AG10803 (cell line): ENCODE measurements at regions not wholly inside any gene's neighbourhood (a gene's known extent, or its start where the extent isn't known, plus 50 kb on each side); places are given as distances from the start of the nearest gene placed in this dataset.

ENCODE experiments used
- DNase-seq: peaks from one replicate; pipeline ENCODE4 v3.0.0; 2010; ENCODE audit warnings: low read depth
- H3K4me3 ChIP-seq: 2 replicates; pipeline ENCODE4 v1.5.1; 2011; ENCODE audit warnings: mild to moderate bottlenecking, low read length, control low read depth
- CTCF ChIP-seq: conservative IDR thresholded peaks from 2 replicates; pipeline ENCODE4 v1.5.1; 2011; ENCODE audit warnings: mild to moderate bottlenecking, low read length, control low read depth, inconsistent platforms

GRCh38 chr10:64396105-64396708, 875.0 kb downstream of the REEP3 start:
- no peak for TF ChIP-seq CTCF
- DNase-seq: peak; percentile 54

GRCh38 chr10:64397125-64397524, 875.9 kb downstream of the REEP3 start:
- DNase-seq: no peak
- TF ChIP-seq CTCF: no peak
- H3K4me3 ChIP-seq: no peak overlapping the region

More at GRCh38 chr10:64396105-64396708, 875.0 kb downstream of the REEP3 start:
- H3K4me3 ChIP-seq: no peak overlapping the region

- H3K4me3 ChIP-seq: no peak overlapping the region
- TF ChIP-seq CTCF: no peak
- no peak for DNase-seq
Measured at GRCh38 chr10:64408391-64409183, 887.4 kb downstream of the REEP3 start.

GRCh38 chr10:64409349-64409748, 888.1 kb downstream of the REEP3 start:
- no peak overlapping the region for H3K4me3 ChIP-seq
- no peak for TF ChIP-seq CTCF

GRCh38 chr10:64416011-64416410, 894.8 kb downstream of the REEP3 start:
- H3K4me3 ChIP-seq: no peak overlapping the region
- TF ChIP-seq CTCF: no peak
- DNase-seq: no peak

More at GRCh38 chr10:64409349-64409748, 888.1 kb downstream of the REEP3 start:
- DNase-seq: no peak

- H3K4me3 ChIP-seq: no peak overlapping the region
- TF ChIP-seq CTCF: no peak
- DNase-seq: no peak
Measured at GRCh38 chr10:64419461-64419860, 898.3 kb downstream of the REEP3 start.

- H3K4me3 ChIP-seq: no peak overlapping the region
- no peak for DNase-seq
- TF ChIP-seq CTCF: no peak
Measured at GRCh38 chr10:64426745-64427144, 905.5 kb downstream of the REEP3 start.
